Astrocyte (in vitro differentiated cells and primary cell): ENCODE measurements at regions not wholly inside any gene's neighbourhood (a gene's known extent, or its start where the extent isn't known, plus 50 kb on each side); places are given as distances from the start of the nearest gene placed in this dataset.

Experiments used
- CTCF ChIP-seq: IDR thresholded peaks from 2 replicates; pipeline ENCODE4 v1.5.1; 2011; ENCODE audit warnings: low read depth, mild to moderate bottlenecking, inconsistent platforms, low read length, moderate library complexity; ENCODE audit not compliant: insufficient read depth
- EZH2 ChIP-seq: IDR thresholded peaks from 2 replicates; pipeline ENCODE4 v1.6.1; 2012; ENCODE audit warnings: mild to moderate bottlenecking, low read length, inconsistent platforms; ENCODE audit not compliant: insufficient read depth

GRCh38 chr7:36019980-36020379 lies 133.1 kb upstream of the EEPD1 start:
- TF ChIP-seq CTCF = no peak
- no peak for TF ChIP-seq EZH2
